ENCODE measurements at regions not wholly inside any gene's neighbourhood (a gene's known extent, or its start where the extent isn't known, plus 50 kb on each side); places are given as distances from the start of the nearest gene placed in this dataset.
A peak's percentile ranks its signal among the peaks of the same experiment; 100 is the strongest.

DNA sequence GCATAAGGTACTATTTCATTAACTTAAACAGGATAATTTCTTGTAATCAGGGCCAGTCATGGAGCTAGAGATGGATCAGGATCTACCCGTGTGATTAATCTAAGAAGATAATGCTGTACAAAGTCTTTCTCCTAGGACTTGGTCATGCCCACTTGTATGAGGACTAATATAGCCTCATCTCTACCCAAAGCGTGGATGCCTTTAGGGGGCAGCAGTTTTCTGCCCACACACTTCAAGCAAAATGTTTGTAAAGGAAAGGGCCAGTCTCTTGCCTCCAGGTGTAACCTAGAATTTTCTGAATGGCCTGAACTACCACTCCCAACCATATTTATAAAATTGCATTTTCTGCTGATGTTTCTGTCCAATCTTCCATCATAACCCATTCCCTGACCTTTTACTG is 764.0 kb upstream of the IGFBP3 start:
- in situ Hi-C loops (cut with HindIII; ENCODE audit: low pct_ligation_motif_present, low sequenced_read_pairs) = no loop called here

DNA sequence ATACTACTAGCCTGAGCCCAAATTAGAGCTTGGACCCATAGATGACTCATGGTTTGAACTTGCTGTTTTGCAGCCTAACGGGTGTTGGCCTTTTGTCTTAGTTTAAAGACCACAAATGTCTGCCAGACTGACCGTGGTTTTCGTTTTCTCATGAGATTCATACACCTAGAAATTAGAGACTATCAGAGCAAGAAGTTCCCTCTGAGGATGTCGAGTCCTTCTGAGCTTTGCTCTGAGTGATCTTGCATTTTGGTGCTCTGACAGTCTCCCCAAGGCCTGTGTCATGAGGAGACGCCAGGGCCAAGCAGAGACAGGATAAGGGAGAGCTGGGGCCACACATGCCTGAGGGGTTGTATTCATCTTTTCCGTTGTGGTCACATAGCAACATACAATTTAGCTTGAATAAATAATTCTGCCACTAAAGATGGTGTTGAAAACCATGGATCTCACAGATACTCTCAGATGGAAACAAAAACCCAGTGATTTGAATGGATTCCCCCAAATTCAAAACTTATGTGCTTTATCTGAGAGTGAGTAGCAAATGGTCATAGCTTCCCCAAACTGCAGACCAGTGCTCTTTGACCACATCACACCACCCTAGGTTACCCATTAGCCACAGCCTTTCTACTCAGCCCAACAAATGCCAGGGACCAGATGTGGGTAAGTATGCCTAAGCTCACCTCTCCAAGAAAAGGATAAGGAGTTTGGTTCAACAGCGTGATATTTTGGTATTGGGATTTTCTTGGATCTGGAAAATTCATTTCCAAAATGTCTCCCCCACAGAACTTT is 762.0 kb upstream of the IGFBP3 start:
- Histone ChIP-seq H3K4me3 (ENCODE audit: low read depth, low read length) (no peak overlapping the region), H3K27ac (peak overlapping the region; percentile 76), H3K36me3 (replicated peaks) (no peaks in the 10 kb centered on the region), H3K27me3 (replicated peaks) (no peaks in the 10 kb centered on the region)
- in situ Hi-C loops (cut with HindIII; ENCODE audit: low pct_ligation_motif_present, low sequenced_read_pairs) = no loop called here
- DNase-seq = peak; percentile 72
- TF ChIP-seq, protein P1, sequence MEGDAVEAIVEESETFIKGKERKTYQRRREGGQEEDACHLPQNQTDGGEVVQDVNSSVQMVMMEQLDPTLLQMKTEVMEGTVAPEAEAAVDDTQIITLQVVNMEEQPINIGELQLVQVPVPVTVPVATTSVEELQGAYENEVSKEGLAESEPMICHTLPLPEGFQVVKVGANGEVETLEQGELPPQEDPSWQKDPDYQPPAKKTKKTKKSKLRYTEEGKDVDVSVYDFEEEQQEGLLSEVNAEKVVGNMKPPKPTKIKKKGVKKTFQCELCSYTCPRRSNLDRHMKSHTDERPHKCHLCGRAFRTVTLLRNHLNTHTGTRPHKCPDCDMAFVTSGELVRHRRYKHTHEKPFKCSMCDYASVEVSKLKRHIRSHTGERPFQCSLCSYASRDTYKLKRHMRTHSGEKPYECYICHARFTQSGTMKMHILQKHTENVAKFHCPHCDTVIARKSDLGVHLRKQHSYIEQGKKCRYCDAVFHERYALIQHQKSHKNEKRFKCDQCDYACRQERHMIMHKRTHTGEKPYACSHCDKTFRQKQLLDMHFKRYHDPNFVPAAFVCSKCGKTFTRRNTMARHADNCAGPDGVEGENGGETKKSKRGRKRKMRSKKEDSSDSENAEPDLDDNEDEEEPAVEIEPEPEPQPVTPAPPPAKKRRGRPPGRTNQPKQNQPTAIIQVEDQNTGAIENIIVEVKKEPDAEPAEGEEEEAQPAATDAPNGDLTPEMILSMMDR (IDR thresholded peaks at IDR 0.05; ENCODE audit: low read depth, low read length, missing control alignments) = no peak

More for the DNA sequence above, 764.0 kb upstream of the IGFBP3 start:
- DNase-seq = no peak
- TF ChIP-seq, protein P1 (IDR thresholded peaks at IDR 0.05; ENCODE audit: low read depth, low read length, missing control alignments) = peak; percentile 36
- Histone ChIP-seq H3K27ac (no peak overlapping the region), H3K36me3 (replicated peaks) (no peaks in the 10 kb centered on the region), H3K27me3 (replicated peaks) (no peaks in the 10 kb centered on the region), H3K4me3 (ENCODE audit: low read depth, low read length) (no peak overlapping the region)

DNA sequence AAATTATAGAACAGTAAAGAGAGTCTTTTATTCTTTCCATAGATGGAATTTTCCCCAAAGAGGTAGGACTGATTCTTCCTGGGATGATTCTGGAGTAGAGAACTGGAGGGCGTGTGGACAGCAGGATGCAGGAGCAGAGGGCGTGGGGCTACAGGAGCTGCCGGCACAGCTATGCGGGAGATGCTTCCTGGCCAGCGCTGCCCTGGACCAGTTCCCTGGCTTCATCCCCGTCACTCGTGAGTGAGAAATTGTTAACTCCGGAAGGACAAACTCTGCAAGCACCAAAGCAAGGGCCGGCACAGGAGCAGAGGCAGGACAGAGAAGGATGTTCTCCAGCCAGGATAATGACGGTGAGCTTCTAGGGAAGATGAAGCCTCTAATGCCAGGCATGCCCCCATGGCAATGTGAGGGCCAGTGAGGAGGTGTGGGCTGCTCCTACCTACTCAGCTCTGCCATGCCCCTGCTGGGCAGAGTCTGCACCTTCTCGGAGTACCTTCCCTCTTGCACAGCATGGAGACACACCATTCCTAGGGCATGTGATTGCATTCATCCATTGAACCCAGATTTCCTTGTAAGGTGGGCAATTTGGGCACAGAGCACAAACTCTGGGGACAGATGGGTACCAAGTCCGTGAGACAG is 760.9 kb upstream of the IGFBP3 start:
- Histone ChIP-seq H3K27ac (peak overlapping the region; percentile 76), H3K36me3 (replicated peaks) (no peaks in the 10 kb centered on the region), H3K27me3 (replicated peaks) (no peaks in the 10 kb centered on the region), H3K4me3 (ENCODE audit: low read depth, low read length) (no peak overlapping the region)
- DNase-seq = no peak
- TF ChIP-seq, protein P1 (IDR thresholded peaks at IDR 0.05; ENCODE audit: low read depth, low read length, missing control alignments) = peak; percentile 10
- in situ Hi-C loops (cut with HindIII; ENCODE audit: low pct_ligation_motif_present, low sequenced_read_pairs) = no loop called here

DNA sequence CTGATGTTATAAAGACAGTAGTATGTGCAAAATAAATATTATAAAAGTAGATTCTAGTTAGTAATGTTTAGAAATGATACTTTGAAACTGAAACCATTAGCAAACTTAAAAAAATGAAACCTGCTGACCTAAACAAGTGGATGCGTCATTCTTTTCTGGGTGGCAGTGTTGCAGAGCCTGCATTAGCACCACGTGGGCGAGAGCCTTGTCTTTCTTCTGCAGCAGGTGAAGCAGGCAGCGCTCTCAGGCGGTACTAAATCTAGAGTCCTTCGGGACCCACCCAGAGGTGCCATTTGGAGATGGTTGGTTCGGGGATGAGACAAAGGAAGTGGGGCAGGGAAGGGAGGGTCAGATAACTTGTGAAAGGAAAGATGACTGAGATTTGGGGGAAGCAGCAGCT is 759.1 kb upstream of the IGFBP3 start:
- in situ Hi-C loops (cut with HindIII; ENCODE audit: low pct_ligation_motif_present, low sequenced_read_pairs) = no loop called here
- H3K27me3 ChIP-seq (replicated peaks) = no peaks in the 10 kb centered on the region
- no peak for DNase-seq
- TF ChIP-seq, protein P1 (IDR thresholded peaks at IDR 0.05; ENCODE audit: low read depth, low read length, missing control alignments) = no peak
- no peak overlapping the region for H3K27ac ChIP-seq
- no peaks in the 10 kb centered on the region for H3K36me3 ChIP-seq (replicated peaks)
- no peak overlapping the region for H3K4me3 ChIP-seq (ENCODE audit: low read depth, low read length)

DNA sequence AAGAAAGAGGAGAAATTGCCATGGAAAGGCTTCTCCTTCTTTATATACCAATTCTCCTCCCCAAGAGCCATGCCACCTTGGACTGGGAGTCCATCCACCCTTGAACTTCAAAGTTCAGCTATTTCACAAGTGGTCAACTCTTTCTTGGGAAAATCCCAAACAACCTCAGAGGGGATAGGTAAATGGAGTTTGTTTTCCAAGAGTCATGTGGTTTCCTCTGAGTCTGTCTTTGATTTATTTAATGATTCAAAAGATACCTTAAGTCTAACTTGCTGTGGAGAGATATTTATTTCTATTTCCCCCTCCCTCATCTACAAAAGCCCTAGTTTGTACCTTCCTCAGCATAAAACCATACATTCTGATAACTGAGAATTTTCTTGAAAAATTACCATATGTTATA is 758.6 kb upstream of the IGFBP3 start:
- Histone ChIP-seq H3K4me3 (ENCODE audit: low read depth, low read length) (no peak overlapping the region), H3K27ac (no peak overlapping the region), H3K27me3 (replicated peaks) (no peaks in the 10 kb centered on the region), H3K36me3 (replicated peaks) (no peaks in the 10 kb centered on the region)
- no peak for DNase-seq
- TF ChIP-seq, protein P1 (IDR thresholded peaks at IDR 0.05; ENCODE audit: low read depth, low read length, missing control alignments) = no peak
- in situ Hi-C loops (cut with HindIII; ENCODE audit: low pct_ligation_motif_present, low sequenced_read_pairs) = no loop called here

Data from brain microvascular endothelial cell (primary cell).